H1 (cell line): ENCODE measurements at regions not wholly inside any gene's neighbourhood (a gene's known extent, or its start where the extent isn't known, plus 50 kb on each side); places are given as distances from the start of the nearest gene placed in this dataset.

Experiments used
- CTCF ChIA-PET: fragments of 300-600 bp; sonication (Branson Sonifier 250); formaldehyde crosslinking; loops from one replicate; lab custom pipeline; 2021; ENCODE audit not compliant: partially characterized antibody; lab: Charles Lee
- POLR2A ChIA-PET: fragments of 300-600 bp; sonication (Branson Sonifier 250); formaldehyde crosslinking; loops from one replicate; lab custom pipeline; 2021; ENCODE audit warnings: inconsistent platforms; ENCODE audit not compliant: partially characterized antibody; lab: Charles Lee
- DNase-seq, 2 experiments: peaks; one replicate each; pipeline versions ENCODE4 v3.0.0 to v3.0.0-alpha.2; 2010 to 2022; ENCODE audit warnings: low spot score in 2 of 2, low read depth in 1 of 2, mixed read lengths in 1 of 2
- FAIRE-seq: peaks from 2 replicates; lab custom pipeline; 2011; peaks lifted over from hg19 to GRCh38; lab: Jason Lieb, UNC
- H2AFZ ChIP-seq: 2 replicates; pipeline ENCODE4 v1.8.1; 2012; ENCODE audit warnings: low read length, inconsistent platforms
- H2AK5ac ChIP-seq: 2 replicates; pipeline ENCODE4 v1.6.1; 2013; ENCODE audit warnings: low read depth, low read length
- H2BK120ac ChIP-seq: replicated peaks from 2 replicates; pipeline ENCODE3; 2013; ENCODE audit warnings: low read depth, low read length, inconsistent platforms
- H2BK12ac ChIP-seq: 2 replicates; pipeline ENCODE4 v1.6.1; 2013; ENCODE audit warnings: low read depth, low read length
- H2BK15ac ChIP-seq: 2 replicates; pipeline ENCODE4 v1.6.1; 2013; ENCODE audit warnings: low read length
- H2BK20ac ChIP-seq: 2 replicates; pipeline ENCODE4 v1.6.1; 2013; ENCODE audit warnings: low read length
- H2BK5ac ChIP-seq: 2 replicates; pipeline ENCODE4 v1.6.1; 2013; ENCODE audit warnings: low read depth, low read length
- H3K14ac ChIP-seq: 2 replicates; pipeline ENCODE4 v1.6.1; 2013; ENCODE audit warnings: inconsistent platforms; ENCODE audit not compliant: insufficient read length
- H3K18ac ChIP-seq: 2 replicates; pipeline ENCODE4 v1.6.1; 2013; ENCODE audit warnings: low read length; ENCODE audit errors: extremely low read depth
- H3K23ac ChIP-seq: 2 replicates; pipeline ENCODE4 v1.6.1; 2013; ENCODE audit warnings: inconsistent platforms; ENCODE audit not compliant: insufficient read length
- H3K23me2 ChIP-seq: 2 replicates; pipeline ENCODE4 v1.6.1; 2013; ENCODE audit warnings: low read depth, low read length
- H3K27ac ChIP-seq: 2 replicates; pipeline ENCODE4 v1.6.1; 2011; ENCODE audit warnings: low read depth, low read length, inconsistent platforms
- H3K27me3 ChIP-seq, 4 experiments: replicated peaks in 1 of 4; 1 replicate in 1 of 4; 2 replicates in 3 of 4; pipeline versions ENCODE4 v1.6.1 to v1.8.1; 2011 to 2013; ENCODE audit warnings: low read length in 3 of 4, mild to moderate bottlenecking in 3 of 4, inconsistent platforms in 2 of 4, mixed read lengths in 2 of 4, moderate library complexity in 1 of 4; ENCODE audit not compliant: control insufficient read depth in 3 of 4, insufficient read depth in 3 of 4; ENCODE audit errors: extremely low read depth in 1 of 4
- H3K36me3 ChIP-seq, 4 experiments: 2 replicates each; pipeline versions ENCODE4 v1.6.1 to v1.8.1; 2011 to 2013; ENCODE audit warnings: mild to moderate bottlenecking in 4 of 4, low read length in 3 of 4, moderate library complexity in 2 of 4, control low read depth in 1 of 4, inconsistent platforms in 1 of 4; ENCODE audit not compliant: insufficient read depth in 4 of 4, control insufficient read depth in 2 of 4
- H3K4ac ChIP-seq: replicated peaks from 2 replicates; pipeline ENCODE3; 2013; ENCODE audit warnings: low read length, low read depth, mixed read lengths, inconsistent platforms; ENCODE audit not compliant: insufficient read length
- H3K4me1 ChIP-seq, 4 experiments: replicated peaks in 1 of 4; 1 replicate in 1 of 4; 2 replicates in 3 of 4; pipeline versions ENCODE4 v1.6.1 to v1.8.1; 2011 to 2013; ENCODE audit warnings: low read length in 3 of 4, inconsistent platforms in 2 of 4, mixed read lengths in 1 of 4; ENCODE audit not compliant: insufficient read depth in 4 of 4, control insufficient read depth in 3 of 4
- H3K4me2 ChIP-seq, 2 experiments: 2 replicates each; pipeline versions ENCODE4 v1.6.1 to v1.8.1; 2011 to 2013; ENCODE audit warnings: low read depth in 2 of 2, low read length in 2 of 2, control low read depth in 1 of 2, inconsistent platforms in 1 of 2, mild to moderate bottlenecking in 1 of 2; ENCODE audit not compliant: insufficient read depth in 1 of 2
- H3K4me3 ChIP-seq, 4 experiments: fragments of 200-600, 300-600 bp in 1 of 4; sonication (generic), shearing (Covaris generic), sonication (Bioruptor Twin) in 1 of 4; 2 replicates each; pipeline versions ENCODE4 v1.5.1 to v1.8.1; 2011 to 2016; ENCODE audit warnings: low read length in 4 of 4, low read depth in 3 of 4, control low read depth in 2 of 4, inconsistent platforms in 2 of 4, mild to moderate bottlenecking in 2 of 4, mixed read lengths in 1 of 4, moderate library complexity in 1 of 4; ENCODE audit not compliant: insufficient read depth in 2 of 4; ENCODE audit errors: extremely low read depth in 1 of 4
- H3K56ac ChIP-seq: replicated peaks from 2 replicates; pipeline ENCODE3; 2013; ENCODE audit warnings: low read depth, mild to moderate bottlenecking, mixed read lengths, low read length, inconsistent platforms; ENCODE audit not compliant: insufficient read length
- H3K79me1 ChIP-seq: 2 replicates; pipeline ENCODE4 v1.6.1; 2013; ENCODE audit warnings: low read depth, low read length, control low read depth
- H3K79me2 ChIP-seq, 2 experiments: 2 replicates each; pipeline versions ENCODE4 v1.6.1 to v1.8.1; 2012 to 2013; ENCODE audit warnings: low read length in 2 of 2, mild to moderate bottlenecking in 2 of 2, inconsistent platforms in 1 of 2; ENCODE audit not compliant: insufficient read depth in 2 of 2, control insufficient read depth in 1 of 2
- H3K9ac ChIP-seq, 4 experiments: replicated peaks in 1 of 4; 1 replicate in 1 of 4; 2 replicates in 3 of 4; pipeline versions ENCODE4 v1.6.1 to v1.8.1; 2011 to 2013; ENCODE audit warnings: low read depth in 3 of 4, low read length in 3 of 4, control low read depth in 2 of 4, mild to moderate bottlenecking in 2 of 4, moderate library complexity in 2 of 4, inconsistent platforms in 1 of 4; ENCODE audit errors: extremely low read depth in 1 of 4
- H3K9me3 ChIP-seq, 2 experiments: 2 replicates each; pipeline versions ENCODE4 v1.6.1 to v1.8.1; 2012 to 2013; ENCODE audit warnings: mild to moderate bottlenecking in 2 of 2, moderate library complexity in 2 of 2, control low read depth in 1 of 2, inconsistent platforms in 1 of 2, low read depth in 1 of 2, low read length in 1 of 2, mixed read lengths in 1 of 2; ENCODE audit not compliant: insufficient read depth in 2 of 2
- H4K20me1 ChIP-seq, 2 experiments: replicated peaks in 1 of 2; 2 replicates each; pipeline versions ENCODE3 to v1.8.1; 2011 to 2013; ENCODE audit warnings: inconsistent platforms in 2 of 2, low read length in 2 of 2, mild to moderate bottlenecking in 1 of 2; ENCODE audit not compliant: insufficient read depth in 2 of 2, control insufficient read depth in 1 of 2
- H4K5ac ChIP-seq: 2 replicates; pipeline ENCODE4 v1.6.1; 2013; ENCODE audit warnings: low read length, low read depth, mixed read lengths, inconsistent platforms; ENCODE audit not compliant: insufficient read length
- H4K8ac ChIP-seq: 2 replicates; pipeline ENCODE4 v1.8.0; 2013; ENCODE audit warnings: mild to moderate bottlenecking, moderate library complexity, low read length, inconsistent platforms; ENCODE audit not compliant: insufficient read depth; ENCODE audit errors: extremely low read depth
- H4K91ac ChIP-seq: replicated peaks from 2 replicates; pipeline ENCODE3; 2013; ENCODE audit warnings: low read length, mixed read lengths, inconsistent platforms; ENCODE audit not compliant: insufficient read length
- ASH2L ChIP-seq: fragments of 200-600, 300-600 bp; sonication (generic); IDR thresholded peaks from one replicate; pipeline ENCODE4 v1.7.1; 2017; ENCODE audit warnings: low read length
- CREB1 ChIP-seq: IDR thresholded peaks from 2 replicates; pipeline ENCODE4 v1.6.1; 2012; ENCODE audit warnings: inconsistent platforms
- CTBP2 ChIP-seq: IDR thresholded peaks from 2 replicates; pipeline ENCODE4 v1.7.0; 2011; ENCODE audit warnings: borderline replicate concordance, mild to moderate bottlenecking, moderate library complexity, mixed read lengths, low read length; ENCODE audit not compliant: insufficient read depth, insufficient read length
- KDM1A ChIP-seq: fragments of 200-600, 300-600 bp; sonication (generic); IDR thresholded peaks from 2 replicates; pipeline ENCODE4 v1.7.1; 2016; ENCODE audit warnings: mild to moderate bottlenecking, low read length, borderline replicate concordance
- RBBP5 ChIP-seq: IDR thresholded peaks from 2 replicates; pipeline ENCODE4 v1.7.1; 2012; ENCODE audit warnings: low read depth, mild to moderate bottlenecking, inconsistent platforms, low read length, moderate library complexity, borderline replicate concordance
- SIRT6 ChIP-seq: IDR thresholded peaks from one replicate; pipeline ENCODE4 v1.7.1; 2012; ENCODE audit warnings: low read length, inconsistent platforms
- TCF12 ChIP-seq: IDR thresholded peaks from 2 replicates; pipeline ENCODE4 v1.6.1; 2011; ENCODE audit warnings: low read depth, mild to moderate bottlenecking, low read length
- WGBS, 2 experiments: shearing (Covaris generic) in 1 of 2; methylation state at CpG; one replicate each; pipeline versions ENCODE4 v1.1.6 to v1.1.7; 2013 to 2015; ENCODE audit warnings: low lambda C conversion rate in 2 of 2, mixed read lengths in 2 of 2, inconsistent platforms in 1 of 2, low coverage in 1 of 2, missing lambda C conversion rate in 1 of 2; ENCODE audit not compliant: insufficient replicate concordance in 2 of 2, insufficient coverage in 1 of 2, insufficient read length in 1 of 2; ENCODE audit errors: extremely low coverage in 1 of 2, missing lambda C conversion rate in 1 of 2; 5-methylcytosine and 5-hydroxymethylcytosine counted together

- Histone ChIP-seq H2AFZ (no peak overlapping the region), H2AK5ac (no peak overlapping the region), H3K56ac (no peak overlapping the region), H3K4me2 (no peak overlapping the region), H2BK15ac (no peak overlapping the region), H3K27ac (no peak overlapping the region), H2BK120ac (no peak overlapping the region), H3K4ac (no peak overlapping the region), H2BK5ac (no peak overlapping the region), H3K79me1 (peaks cover 2% of the 10 kb centered on the region; the same call in 1 of the 2 replicates), H2BK20ac (no peak overlapping the region), H3K36me3 (no peaks in the 10 kb centered on the region), H3K23ac (no peak overlapping the region), H4K20me1 (peaks cover 0 to 4% of the 10 kb centered on the region in 2 experiments), H4K91ac (no peak overlapping the region), H3K27me3 (peaks cover 0 to 2% (median 0%) of the 10 kb centered on the region in 4 experiments; a peak in 2 of 7 replicates), H2BK12ac (no peak overlapping the region), H4K5ac (no peak overlapping the region), H3K14ac (no peak overlapping the region), H3K9me3 (no peaks in the 10 kb centered on the region), H3K23me2 (peaks cover 8% of the 10 kb centered on the region; the same call in 1 of the 2 replicates), H4K8ac (no peak overlapping the region), H3K9ac (no peak overlapping the region), H3K4me1 (no peaks in the 10 kb centered on the region), H3K4me3 (no peak overlapping the region), H3K79me2 (no peaks in the 10 kb centered on the region), H3K18ac (no peak overlapping the region)
- 84% methylated on average over 6 of the region's 6 CpGs; no CpG with 5 or more reads in 1 of the 2 experiments for WGBS, 2 experiments
- FAIRE-seq: no peak
- ChIA-PET POLR2A (no interaction called here), CTCF (interaction anchor here (1.3 to 1.9 kb wide), 3 partner anchors 8 to 75 kb away, joined by 3 to 5 read pairs (median 5); no protein-coding TSS in a partner anchor)
- TF ChIP-seq KDM1A (no peak), ASH2L (no peak), TCF12 (no peak), RBBP5 (no peak), SIRT6 (no peak), CREB1 (no peak), CTBP2 (no peak)
- DNase-seq: no peak
Measured at GRCh38 chr11:44502506-44502905, 63.0 kb upstream of the CD82 start.
